Mesodermal cell (in vitro differentiated cells): ENCODE measurements at regions not wholly inside any gene's neighbourhood (a gene's known extent, or its start where the extent isn't known, plus 50 kb on each side); places are given as distances from the start of the nearest gene placed in this dataset.
A peak's percentile ranks its signal among the peaks of the same experiment; 100 is the strongest.

Source experiments
- H3K27ac ChIP-seq: 2 replicates; pipeline ENCODE4 v1.7.0; 2013; ENCODE audit warnings: mild to moderate bottlenecking, low read depth, low read length, moderate library complexity; ENCODE audit not compliant: severe bottlenecking
- H3K36me3 ChIP-seq: 2 replicates; pipeline ENCODE4 v1.7.1; 2013; ENCODE audit warnings: mild to moderate bottlenecking, low read length, moderate library complexity; ENCODE audit not compliant: control insufficient read depth, insufficient read depth
- H3K4me1 ChIP-seq: one replicate; pipeline ENCODE4 v1.7.1; 2013; ENCODE audit warnings: mild to moderate bottlenecking, low read length; ENCODE audit not compliant: insufficient read depth, control insufficient read depth, poor library complexity, severe bottlenecking
- H3K4me3 ChIP-seq: 2 replicates; pipeline ENCODE4 v1.7.0; 2013; ENCODE audit warnings: low read length, control low read depth, mild to moderate bottlenecking; ENCODE audit not compliant: insufficient read depth, poor library complexity, severe bottlenecking; ENCODE audit errors: extremely low read depth
- H3K9me3 ChIP-seq: 2 replicates; pipeline ENCODE4 v1.7.1; 2013; ENCODE audit warnings: mild to moderate bottlenecking, low read length, moderate library complexity; ENCODE audit not compliant: control insufficient read depth
- WGBS, 2 experiments: methylation state at CpG; one replicate each; pipeline ENCODE4 v1.1.5; 2013; ENCODE audit warnings: missing lambda C conversion rate in 2 of 2; ENCODE audit not compliant: insufficient coverage in 2 of 2; 5-methylcytosine and 5-hydroxymethylcytosine counted together

DNA sequence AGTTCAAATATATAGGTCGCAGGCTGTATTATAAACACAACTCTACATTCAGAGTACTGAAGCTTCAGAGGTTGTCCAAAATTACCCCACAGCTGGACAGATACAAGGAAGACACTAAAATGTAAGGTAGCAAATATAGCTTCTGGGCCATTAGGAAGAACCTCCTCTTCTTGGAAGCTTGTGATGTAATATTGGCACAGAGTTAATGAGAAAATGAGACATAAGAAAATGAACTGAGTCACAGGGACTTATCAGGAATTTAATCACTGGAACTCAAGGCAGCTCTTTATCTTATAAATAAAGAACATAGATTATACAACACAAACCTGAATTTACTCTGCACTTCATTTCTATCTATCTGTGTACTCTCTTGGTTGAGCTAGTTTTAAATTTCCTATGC is 344.7 kb downstream of the PCDH10 start:
- no peaks in the 10 kb centered on the region for H3K9me3 ChIP-seq
- WGBS, 2 experiments, result 100% methylated on average over 1 of the region's 1 CpG; no CpG with 5 or more reads in 1 of the 2 experiments
- no peaks in the 10 kb centered on the region for H3K4me1 ChIP-seq
- H3K36me3 ChIP-seq, result no peaks in the 10 kb centered on the region
- H3K4me3 ChIP-seq, result no peak overlapping the region
- H3K27ac ChIP-seq, result no peak overlapping the region

- H3K4me3 ChIP-seq, result no peak overlapping the region
- H3K4me1 ChIP-seq, result no peaks in the 10 kb centered on the region
- H3K9me3 ChIP-seq, result no peaks in the 10 kb centered on the region
- WGBS, 2 experiments, result no CpG with 5 or more reads among the region's 1 CpG
- no peaks in the 10 kb centered on the region for H3K36me3 ChIP-seq
- no peak overlapping the region for H3K27ac ChIP-seq
Measured at GRCh38 chr4:133493241-133493640, 344.1 kb downstream of the PCDH10 start.

- WGBS, 2 experiments, result 77 to 100% methylated on average over 1 to 2 of the region's 2 CpGs
- Histone ChIP-seq H3K27ac (no peak overlapping the region), H3K9me3 (no peaks in the 10 kb centered on the region), H3K4me3 (no peak overlapping the region), H3K4me1 (no peaks in the 10 kb centered on the region), H3K36me3 (no peaks in the 10 kb centered on the region)
Measured at GRCh38 chr4:133484287-133484686, 335.2 kb downstream of the PCDH10 start.

DNA sequence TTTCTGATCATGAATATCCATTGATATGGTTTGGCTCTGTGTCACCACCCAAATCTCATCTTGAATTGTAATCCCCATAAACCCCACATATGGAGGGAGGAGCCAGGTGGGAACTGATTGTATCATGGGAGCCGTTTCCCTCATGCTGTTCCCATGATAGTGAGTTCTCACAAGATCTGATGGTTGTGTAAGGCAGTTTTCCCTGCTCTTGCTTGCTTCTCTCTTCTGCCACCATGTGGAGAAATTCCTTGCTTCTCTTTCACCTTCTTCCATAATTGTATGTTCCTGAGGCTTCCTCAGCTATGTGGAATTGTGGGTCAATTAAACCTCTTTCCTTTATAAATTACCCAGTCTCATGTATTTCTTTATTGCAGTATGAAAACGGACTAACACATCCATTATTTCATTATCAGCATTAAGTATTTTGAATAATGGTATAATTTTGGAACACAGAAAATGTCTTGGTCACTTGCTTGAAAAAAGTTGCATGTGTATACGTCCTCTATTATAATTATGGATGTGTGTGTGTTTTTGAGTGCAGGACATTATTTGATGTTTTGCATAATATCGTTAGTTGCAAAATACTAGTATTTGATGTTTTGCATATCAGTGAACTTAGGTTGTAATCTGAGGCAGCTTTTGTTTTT is 334.6 kb downstream of the PCDH10 start:
- H3K4me1 ChIP-seq, result no peaks in the 10 kb centered on the region
- H3K36me3 ChIP-seq, result no peaks in the 10 kb centered on the region
- H3K27ac ChIP-seq, result no peak overlapping the region
- no peaks in the 10 kb centered on the region for H3K9me3 ChIP-seq
- 82 to 100% methylated on average over 2 of the region's 4 CpGs for WGBS, 2 experiments
- H3K4me3 ChIP-seq, result no peak overlapping the region

- H3K27ac ChIP-seq, result peak overlapping the region; percentile 42
- no peaks in the 10 kb centered on the region for H3K4me1 ChIP-seq
- WGBS, 2 experiments, result no CpG with 5 or more reads among the region's 1 CpG
- no peaks in the 10 kb centered on the region for H3K36me3 ChIP-seq
- no peak overlapping the region for H3K4me3 ChIP-seq
- no peaks in the 10 kb centered on the region for H3K9me3 ChIP-seq
Measured at GRCh38 chr4:133476063-133476462, 327.0 kb downstream of the PCDH10 start.

DNA sequence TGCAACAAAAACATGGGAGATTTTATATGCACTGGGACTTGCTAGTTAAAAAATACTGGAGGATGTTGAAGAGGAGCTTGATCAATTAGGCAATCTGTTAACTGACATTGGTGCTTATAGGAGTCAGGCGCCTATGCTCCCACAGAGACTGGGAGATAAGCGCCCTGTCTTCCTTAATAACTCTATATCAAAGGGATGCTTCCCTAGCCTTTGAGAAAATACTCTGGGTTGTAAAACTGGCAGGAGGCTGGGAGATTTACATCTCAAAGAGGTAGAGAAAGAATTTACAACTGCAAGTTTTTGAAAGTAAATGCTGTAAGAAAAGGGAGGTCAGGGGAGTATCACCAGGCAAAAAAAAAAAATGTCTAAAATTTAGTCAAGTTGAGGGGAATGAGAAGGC is 325.4 kb downstream of the PCDH10 start:
- no peaks in the 10 kb centered on the region for H3K4me1 ChIP-seq
- WGBS, 2 experiments, result no CpG with 5 or more reads among the region's 2 CpGs
- H3K4me3 ChIP-seq, result no peak overlapping the region
- H3K9me3 ChIP-seq, result no peaks in the 10 kb centered on the region
- H3K27ac ChIP-seq, result no peak overlapping the region
- H3K36me3 ChIP-seq, result no peaks in the 10 kb centered on the region

DNA sequence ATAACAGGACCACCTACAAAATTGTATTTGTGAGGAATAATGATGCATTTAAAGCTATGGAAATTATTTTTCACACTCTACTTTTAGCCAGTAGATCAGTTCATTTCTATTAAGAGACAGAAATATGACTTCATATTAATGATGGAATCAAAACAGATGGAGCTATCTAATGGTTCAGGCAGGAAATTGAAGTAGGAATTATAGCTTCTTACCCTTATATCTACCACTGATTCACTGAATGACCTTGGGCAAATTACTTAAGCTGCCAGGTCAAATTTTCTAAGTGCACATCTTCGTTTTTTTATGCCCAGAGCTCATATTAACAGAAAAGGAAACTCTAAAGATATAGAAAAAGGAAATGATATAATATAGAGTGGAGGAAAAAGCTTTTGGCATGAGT is 323.1 kb downstream of the PCDH10 start:
- H3K4me1 ChIP-seq, result no peaks in the 10 kb centered on the region
- no peaks in the 10 kb centered on the region for H3K36me3 ChIP-seq
- no peak overlapping the region for H3K27ac ChIP-seq
- H3K4me3 ChIP-seq, result no peak overlapping the region
- no peaks in the 10 kb centered on the region for H3K9me3 ChIP-seq
- WGBS, 2 experiments, result no CpG with 5 or more reads among the region's 1 CpG

DNA sequence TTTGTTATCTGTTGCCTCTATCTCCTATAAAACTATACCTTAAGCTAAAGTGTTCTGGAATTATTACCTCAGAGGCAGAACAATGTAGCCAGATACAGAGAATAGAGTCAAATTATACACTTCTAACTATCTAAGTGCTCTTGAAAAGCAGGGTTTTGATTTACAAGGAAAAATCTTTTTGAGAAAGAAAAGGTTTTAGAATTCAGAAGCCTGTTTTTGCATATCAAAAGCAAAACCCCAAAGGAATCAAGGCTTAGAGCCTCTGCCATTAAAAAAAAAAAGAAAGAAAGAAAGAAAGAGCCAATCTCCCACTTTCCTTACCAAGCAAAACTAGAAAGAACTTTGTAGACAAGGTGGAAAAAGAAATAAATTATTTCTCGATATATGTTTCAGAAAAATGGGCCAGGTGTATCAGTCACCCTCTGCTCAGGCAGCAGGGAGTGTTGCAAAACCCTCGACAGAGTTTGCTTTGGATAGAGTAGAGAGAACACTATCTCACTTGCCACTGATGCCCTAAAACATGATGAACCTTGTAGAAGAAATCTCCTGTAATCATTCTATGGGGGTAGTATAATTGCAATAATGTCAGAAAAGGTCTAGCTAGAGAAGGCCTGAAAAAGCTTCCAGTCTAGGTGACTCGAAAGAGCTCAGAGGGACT is 318.3 kb downstream of the PCDH10 start:
- Histone ChIP-seq H3K36me3 (no peaks in the 10 kb centered on the region), H3K4me3 (no peak overlapping the region), H3K27ac (no peak overlapping the region), H3K4me1 (no peaks in the 10 kb centered on the region), H3K9me3 (no peaks in the 10 kb centered on the region)
- WGBS, 2 experiments, result 67% methylated on average over 2 of the region's 3 CpGs; no CpG with 5 or more reads in 1 of the 2 experiments

DNA sequence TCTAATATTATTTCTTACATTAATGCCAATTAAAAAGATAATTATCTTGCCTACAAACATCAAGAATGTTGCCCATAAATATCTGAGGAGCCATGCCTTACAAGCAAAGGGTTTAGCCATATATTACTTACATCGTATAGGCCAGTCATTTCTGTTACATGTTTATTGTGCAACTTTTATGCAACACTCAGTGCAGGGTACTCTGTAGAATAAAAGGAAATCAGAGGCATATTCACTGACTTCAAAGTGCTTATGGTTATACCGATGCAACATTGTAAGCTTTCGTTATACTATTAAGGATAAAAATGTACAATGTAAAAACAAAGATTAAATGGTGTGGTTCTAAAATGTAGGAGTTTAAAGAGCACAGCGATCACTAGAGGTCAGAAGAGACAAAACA is 315.9 kb downstream of the PCDH10 start:
- Histone ChIP-seq H3K27ac (no peak overlapping the region), H3K36me3 (no peaks in the 10 kb centered on the region), H3K4me1 (no peaks in the 10 kb centered on the region), H3K9me3 (no peaks in the 10 kb centered on the region), H3K4me3 (no peak overlapping the region)
- 80% methylated on average over 1 of the region's 4 CpGs; no CpG with 5 or more reads in 1 of the 2 experiments for WGBS, 2 experiments

- Histone ChIP-seq H3K4me3 (no peak overlapping the region), H3K4me1 (no peaks in the 10 kb centered on the region), H3K27ac (no peak overlapping the region), H3K9me3 (no peaks in the 10 kb centered on the region), H3K36me3 (no peaks in the 10 kb centered on the region)
- 91 to 92% methylated on average over 4 of the region's 4 CpGs for WGBS, 2 experiments
Measured at GRCh38 chr4:133464311-133464710, 315.2 kb downstream of the PCDH10 start.

- H3K4me3 ChIP-seq, result no peak overlapping the region
- no peaks in the 10 kb centered on the region for H3K4me1 ChIP-seq
- H3K9me3 ChIP-seq, result no peaks in the 10 kb centered on the region
- no peaks in the 10 kb centered on the region for H3K36me3 ChIP-seq
- WGBS, 2 experiments, result 86% methylated on average over 1 of the region's 2 CpGs; no CpG with 5 or more reads in 1 of the 2 experiments
- no peak overlapping the region for H3K27ac ChIP-seq
Measured at GRCh38 chr4:133452678-133453077, 303.6 kb downstream of the PCDH10 start.
